Central memory CD8-positive, alpha-beta T cell (primary cell): ENCODE measurements at regions not wholly inside any gene's neighbourhood (a gene's known extent, or its start where the extent isn't known, plus 50 kb on each side); places are given as distances from the start of the nearest gene placed in this dataset.

ENCODE experiments used
- ATAC-seq: fragments of 150-1000 bp; cut with Tn5 transposase; replicated peaks from 2 replicates; pipeline ENCODE4 v1.10.0; 2022; ENCODE audit warnings: mild to moderate bottlenecking, moderate FRiP score, moderate number of reproducible peaks; ENCODE audit not compliant: poor library complexity, severe bottlenecking; ENCODE audit errors: extremely low read depth
- DNase-seq, 2 donors: peaks; one replicate each; pipeline ENCODE4 v3.0.0; 2021; ENCODE audit warnings: low spot score in 2 of 2
- H3K27ac Mint-ChIP-seq: one replicate; pipeline ENCODE4 v1.8.0; 2022; ENCODE audit warnings: low read depth, mild to moderate bottlenecking, moderate library complexity, mixed read lengths
- H3K27me3 Mint-ChIP-seq: one replicate; pipeline ENCODE4 v1.8.0; 2022; ENCODE audit warnings: mixed read lengths
- H3K36me3 Mint-ChIP-seq: one replicate; pipeline ENCODE4 v1.8.0; 2022; ENCODE audit warnings: mild to moderate bottlenecking, moderate library complexity, mixed read lengths; ENCODE audit not compliant: insufficient read depth
- H3K4me1 Mint-ChIP-seq: one replicate; pipeline ENCODE4 v1.8.0; 2022; ENCODE audit warnings: mixed read lengths
- H3K4me3 Mint-ChIP-seq: one replicate; pipeline ENCODE4 v1.8.0; 2022; ENCODE audit warnings: mild to moderate bottlenecking, moderate library complexity, mixed read lengths
- H3K9me3 Mint-ChIP-seq: one replicate; pipeline ENCODE4 v1.8.0; 2022; ENCODE audit warnings: mixed read lengths

GRCh38 chr6:133610227-133610840 lies 278.6 kb upstream of the TCF21 start:
- H3K9me3 Mint-ChIP-seq = no peaks in the 10 kb centered on the region
- no peaks in the 10 kb centered on the region for H3K27me3 Mint-ChIP-seq
- ATAC-seq (no peak), DNase-seq (no peak)
- H3K36me3 Mint-ChIP-seq = no peaks in the 10 kb centered on the region
- H3K27ac Mint-ChIP-seq = no peak overlapping the region
- H3K4me3 Mint-ChIP-seq = no peak overlapping the region
- H3K4me1 Mint-ChIP-seq = no peaks in the 10 kb centered on the region

- ATAC-seq (no peak), DNase-seq (no peak)
- H3K4me1 Mint-ChIP-seq = no peaks in the 10 kb centered on the region
- H3K36me3 Mint-ChIP-seq = no peaks in the 10 kb centered on the region
- H3K27me3 Mint-ChIP-seq = no peaks in the 10 kb centered on the region
- no peak overlapping the region for H3K27ac Mint-ChIP-seq
- no peak overlapping the region for H3K4me3 Mint-ChIP-seq
- H3K9me3 Mint-ChIP-seq = peaks cover 5% of the 10 kb centered on the region
Observed at GRCh38 chr6:133610971-133611370, 277.9 kb upstream of the TCF21 start.

- no peak for ATAC-seq
- peaks cover 8% of the 10 kb centered on the region for H3K9me3 Mint-ChIP-seq
- no peak overlapping the region for H3K27ac Mint-ChIP-seq
Observed at GRCh38 chr6:133612459-133612858, 276.5 kb upstream of the TCF21 start.

GRCh38 chr6:133613211-133613610 lies 275.7 kb upstream of the TCF21 start:
- H3K4me3 Mint-ChIP-seq = no peak overlapping the region
- no peaks in the 10 kb centered on the region for H3K36me3 Mint-ChIP-seq
- no peak overlapping the region for H3K27ac Mint-ChIP-seq
- DNase-seq (no peak), ATAC-seq (no peak)
- H3K9me3 Mint-ChIP-seq = peaks cover 11% of the 10 kb centered on the region
- no peaks in the 10 kb centered on the region for H3K4me1 Mint-ChIP-seq
- no peaks in the 10 kb centered on the region for H3K27me3 Mint-ChIP-seq

More at GRCh38 chr6:133612459-133612858, 276.5 kb upstream of the TCF21 start:
- Mint-ChIP-seq H3K4me3 (no peak overlapping the region), H3K4me1 (no peaks in the 10 kb centered on the region), H3K27me3 (no peaks in the 10 kb centered on the region), H3K36me3 (no peaks in the 10 kb centered on the region)
- DNase-seq = no peak

GRCh38 chr6:133621751-133622150 lies 267.2 kb upstream of the TCF21 start:
- Mint-ChIP-seq H3K4me1 (no peaks in the 10 kb centered on the region), H3K27ac (no peak overlapping the region), H3K27me3 (no peaks in the 10 kb centered on the region), H3K9me3 (peaks cover 11% of the 10 kb centered on the region), H3K4me3 (no peak overlapping the region), H3K36me3 (no peaks in the 10 kb centered on the region)
- DNase-seq (no peak), ATAC-seq (no peak)

GRCh38 chr6:133623065-133623464 lies 265.8 kb upstream of the TCF21 start:
- peaks cover 5% of the 10 kb centered on the region for H3K9me3 Mint-ChIP-seq
- DNase-seq (no peak), ATAC-seq (no peak)
- H3K27ac Mint-ChIP-seq = no peak overlapping the region
- no peaks in the 10 kb centered on the region for H3K36me3 Mint-ChIP-seq
- H3K4me3 Mint-ChIP-seq = no peak overlapping the region
- H3K4me1 Mint-ChIP-seq = no peaks in the 10 kb centered on the region
- no peaks in the 10 kb centered on the region for H3K27me3 Mint-ChIP-seq

- DNase-seq (no peak), ATAC-seq (no peak)
- Mint-ChIP-seq H3K27me3 (no peaks in the 10 kb centered on the region), H3K36me3 (no peaks in the 10 kb centered on the region), H3K9me3 (peaks cover 1% of the 10 kb centered on the region), H3K4me1 (no peaks in the 10 kb centered on the region), H3K27ac (no peak overlapping the region), H3K4me3 (no peak overlapping the region)
Observed at GRCh38 chr6:133623621-133624020, 265.3 kb upstream of the TCF21 start.

- no peaks in the 10 kb centered on the region for H3K9me3 Mint-ChIP-seq
- DNase-seq (no peak), ATAC-seq (no peak)
- H3K4me3 Mint-ChIP-seq = no peak overlapping the region
- no peak overlapping the region for H3K27ac Mint-ChIP-seq
- no peaks in the 10 kb centered on the region for H3K4me1 Mint-ChIP-seq
- H3K27me3 Mint-ChIP-seq = no peaks in the 10 kb centered on the region
- no peaks in the 10 kb centered on the region for H3K36me3 Mint-ChIP-seq
Observed at GRCh38 chr6:133626096-133626666, 262.7 kb upstream of the TCF21 start.

- H3K4me1 Mint-ChIP-seq = no peaks in the 10 kb centered on the region
- H3K9me3 Mint-ChIP-seq = no peaks in the 10 kb centered on the region
- no peak for ATAC-seq
- H3K4me3 Mint-ChIP-seq = no peak overlapping the region
- DNase-seq = no peak
- no peak overlapping the region for H3K27ac Mint-ChIP-seq
- no peaks in the 10 kb centered on the region for H3K27me3 Mint-ChIP-seq
- H3K36me3 Mint-ChIP-seq = no peaks in the 10 kb centered on the region
Observed at GRCh38 chr6:133629970-133630369, 258.9 kb upstream of the TCF21 start.

- no peak overlapping the region for H3K4me3 Mint-ChIP-seq
- DNase-seq = no peak
- no peaks in the 10 kb centered on the region for H3K27me3 Mint-ChIP-seq
- ATAC-seq = no peak
- no peak overlapping the region for H3K27ac Mint-ChIP-seq
- H3K36me3 Mint-ChIP-seq = no peaks in the 10 kb centered on the region
- no peaks in the 10 kb centered on the region for H3K9me3 Mint-ChIP-seq
- no peaks in the 10 kb centered on the region for H3K4me1 Mint-ChIP-seq
Observed at GRCh38 chr6:133630651-133631050, 258.3 kb upstream of the TCF21 start.

- Mint-ChIP-seq H3K36me3 (no peaks in the 10 kb centered on the region), H3K4me1 (no peaks in the 10 kb centered on the region), H3K27me3 (no peaks in the 10 kb centered on the region), H3K27ac (no peak overlapping the region), H3K9me3 (no peaks in the 10 kb centered on the region), H3K4me3 (no peak overlapping the region)
- DNase-seq = no peak
- no peak for ATAC-seq
Observed at GRCh38 chr6:133631421-133631820, 257.5 kb upstream of the TCF21 start.

GRCh38 chr6:133632206-133632605 lies 256.7 kb upstream of the TCF21 start:
- Mint-ChIP-seq H3K36me3 (no peaks in the 10 kb centered on the region), H3K9me3 (no peaks in the 10 kb centered on the region), H3K27ac (no peak overlapping the region), H3K4me3 (no peak overlapping the region), H3K4me1 (no peaks in the 10 kb centered on the region), H3K27me3 (no peaks in the 10 kb centered on the region)
- DNase-seq (no peak), ATAC-seq (no peak)

- Mint-ChIP-seq H3K4me3 (no peak overlapping the region), H3K9me3 (no peaks in the 10 kb centered on the region), H3K4me1 (no peaks in the 10 kb centered on the region), H3K27ac (no peak overlapping the region), H3K36me3 (no peaks in the 10 kb centered on the region), H3K27me3 (no peaks in the 10 kb centered on the region)
- ATAC-seq = no peak
- DNase-seq = no peak
Observed at GRCh38 chr6:133632906-133633305, 256.0 kb upstream of the TCF21 start.
